GM18868 (cell line): ENCODE measurements at regions not wholly inside any gene's neighbourhood (a gene's known extent, or its start where the extent isn't known, plus 50 kb on each side); places are given as distances from the start of the nearest gene placed in this dataset.
"Not testable (repeated sequence)": the region's sequence is repeated elsewhere in the genome, so short reads cannot be mapped to it uniquely, and the experiment has no call there.

Experiments used
- ATAC-seq: cut with Tn5 transposase; IDR thresholded peaks from one replicate; pipeline ENCODE4 v1.9.1; 2021; ENCODE audit warnings: mild to moderate bottlenecking, moderate library complexity; ENCODE audit not compliant: unreplicated experiment

DNA sequence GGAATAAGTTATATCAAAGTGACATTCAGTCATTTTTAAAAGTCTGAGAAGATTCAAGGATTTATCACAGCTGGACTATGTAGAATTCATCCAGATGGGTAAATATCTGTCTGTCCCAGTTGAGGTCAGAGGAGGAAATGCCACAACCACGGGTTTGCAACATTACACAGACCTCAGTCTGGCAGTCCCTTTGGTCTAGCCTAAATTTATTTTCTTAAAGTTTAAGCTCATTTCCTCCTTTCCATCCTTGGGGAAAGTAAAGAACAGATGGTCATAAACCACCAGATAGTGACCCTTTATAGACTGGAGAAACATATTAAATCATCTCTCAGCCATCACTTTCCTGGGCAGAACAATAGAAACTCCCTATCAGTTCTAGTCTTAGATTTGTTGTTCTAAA is 238.4 kb upstream of the DDI1 start:
- no peak for ATAC-seq

DNA sequence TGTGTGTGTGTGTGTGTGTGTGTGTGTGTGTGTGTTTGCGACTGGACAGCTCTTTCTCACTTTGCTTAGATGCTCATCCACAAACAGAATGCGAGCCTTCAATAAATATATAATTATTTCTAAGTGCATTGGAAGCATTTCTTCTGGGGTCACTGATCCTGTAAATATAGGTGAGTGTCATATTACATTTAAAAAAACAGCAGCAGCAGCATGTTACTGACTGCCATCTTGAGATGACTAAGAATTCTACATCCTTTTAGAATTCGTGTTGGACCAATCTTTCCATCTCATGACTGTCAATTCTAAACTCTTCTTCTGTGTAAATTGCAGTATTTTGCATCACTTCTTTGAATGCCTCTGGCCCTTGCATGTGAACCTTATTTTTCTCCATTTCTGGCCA is 238.0 kb upstream of the DDI1 start:
- ATAC-seq, result no peak

- ATAC-seq, result no peak
These were observed 235.9 kb upstream of the DDI1 start for GRCh38 chr11:103800406-103801114.

- no peak for ATAC-seq
These were observed 233.4 kb upstream of the DDI1 start for GRCh38 chr11:103803062-103803461.

DNA sequence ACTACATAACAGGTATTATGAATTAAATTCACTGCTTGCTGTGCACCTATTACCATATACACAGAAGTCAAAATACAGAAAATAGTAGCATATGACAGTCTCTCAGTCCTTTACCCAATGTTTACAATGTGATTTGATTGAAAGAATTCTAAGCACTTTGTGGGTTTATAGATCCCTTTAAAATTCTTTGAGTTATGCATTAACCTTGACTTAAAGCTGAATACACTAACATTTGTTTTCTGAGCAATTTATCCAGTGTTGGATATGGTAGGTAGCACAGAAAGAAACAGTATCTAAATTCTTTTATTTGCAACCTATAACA is 230.8 kb upstream of the DDI1 start:
- ATAC-seq, result no peak

DNA sequence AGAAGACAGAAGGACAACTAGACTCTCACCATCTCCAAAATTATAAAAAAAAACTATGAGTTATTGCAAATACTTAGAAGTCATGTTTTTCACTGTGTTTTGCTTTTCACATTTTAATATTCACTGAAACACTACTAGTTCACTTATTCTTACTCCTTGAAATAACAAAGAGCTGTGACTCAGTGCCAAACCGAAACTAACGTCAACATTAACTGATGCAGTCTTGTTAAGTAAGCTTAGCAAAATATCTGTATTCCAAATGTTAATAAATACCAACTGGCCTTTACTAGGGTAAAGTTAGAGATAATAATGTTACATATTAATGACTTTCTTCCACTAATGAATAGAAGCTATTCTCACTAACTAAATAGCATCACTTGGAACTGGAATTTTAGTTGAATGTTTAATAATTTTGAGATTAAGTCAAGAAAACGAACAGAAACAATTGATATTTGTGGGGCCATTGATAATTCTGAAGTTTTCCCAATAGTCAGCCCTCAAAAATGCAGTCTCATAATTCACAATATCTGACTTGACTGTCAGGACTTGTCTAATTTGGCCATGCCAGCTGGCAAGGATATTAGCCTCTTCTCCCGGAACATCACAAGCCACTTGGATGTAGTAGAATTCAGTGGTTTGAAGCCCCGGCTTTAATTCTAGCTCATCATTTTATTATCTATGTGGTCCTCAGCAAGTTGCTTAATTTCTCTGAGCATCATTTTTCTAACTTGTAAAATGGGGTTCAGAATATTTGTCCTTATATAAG is 230.1 kb upstream of the DDI1 start:
- ATAC-seq, result no peak

DNA sequence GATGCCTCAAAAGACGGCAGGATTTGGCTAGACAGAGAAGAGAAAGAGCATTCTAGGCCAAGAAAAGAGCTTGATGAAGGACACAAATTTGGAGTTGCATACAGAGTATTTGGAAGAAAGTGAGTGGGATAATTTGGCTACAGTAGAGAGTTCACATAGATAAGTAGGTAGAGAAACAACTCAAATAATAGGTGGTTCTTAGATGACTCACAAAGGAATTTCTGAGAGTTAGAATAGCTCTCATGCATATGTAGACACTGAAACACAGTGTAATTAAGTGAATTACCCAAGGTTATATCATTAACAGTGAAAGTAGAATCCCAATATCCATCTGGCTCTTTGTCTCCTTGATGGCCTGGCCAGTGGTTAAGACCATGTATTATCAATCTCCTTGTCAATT is 228.6 kb upstream of the DDI1 start:
- no peak for ATAC-seq

- ATAC-seq, result no peak
These were observed 228.2 kb upstream of the DDI1 start for GRCh38 chr11:103808252-103808651.

DNA sequence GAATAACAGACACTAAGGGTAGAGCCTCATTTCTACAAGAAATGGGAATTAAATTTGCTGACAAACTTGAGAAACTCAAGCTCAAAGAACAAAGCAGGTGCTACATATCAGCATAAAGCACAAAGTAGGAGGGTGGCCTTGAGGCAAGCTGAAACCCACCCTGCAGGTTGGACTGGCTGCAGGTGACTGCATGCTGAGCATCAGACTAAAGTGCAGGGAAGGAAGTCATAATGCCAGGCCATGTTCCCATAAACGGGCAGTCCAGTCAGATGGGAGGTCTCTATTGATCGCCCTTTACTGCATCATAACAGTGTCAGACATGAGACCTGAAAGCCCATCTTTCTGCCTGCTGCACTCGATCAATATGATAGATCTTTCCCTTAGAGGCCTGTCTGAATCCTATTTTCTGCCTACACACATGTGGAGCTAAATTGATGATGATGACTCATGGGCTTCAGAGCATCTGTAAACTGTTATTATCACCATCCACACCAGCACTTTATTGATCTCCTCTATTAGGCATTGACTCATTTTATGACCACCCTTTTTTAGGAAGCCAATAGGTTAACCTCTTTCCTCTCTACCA is 224.5 kb upstream of the DDI1 start:
- ATAC-seq, result no peak

DNA sequence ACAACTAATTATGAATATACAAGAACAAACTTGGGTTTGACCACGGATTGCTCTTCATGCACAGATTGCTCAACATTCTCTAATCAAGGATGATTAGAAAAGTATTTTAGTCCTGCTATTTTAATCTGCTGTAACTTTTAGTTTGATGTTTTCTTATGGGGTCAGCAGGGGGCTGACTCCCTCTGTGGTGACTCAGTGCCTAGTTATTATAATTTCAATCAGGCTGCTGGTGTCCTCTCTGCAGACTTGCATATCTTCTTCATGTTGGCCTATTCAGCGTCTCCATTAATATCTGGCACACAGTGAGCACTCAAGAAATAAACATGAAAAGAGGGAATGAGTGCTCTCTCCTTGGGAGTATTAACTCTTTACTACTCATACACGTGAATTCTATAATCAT is 223.8 kb upstream of the DDI1 start:
- no peak for ATAC-seq

- ATAC-seq, result not testable (repeated sequence)
These were observed 216.1 kb upstream of the DDI1 start for GRCh38 chr11:103820345-103820744.

DNA sequence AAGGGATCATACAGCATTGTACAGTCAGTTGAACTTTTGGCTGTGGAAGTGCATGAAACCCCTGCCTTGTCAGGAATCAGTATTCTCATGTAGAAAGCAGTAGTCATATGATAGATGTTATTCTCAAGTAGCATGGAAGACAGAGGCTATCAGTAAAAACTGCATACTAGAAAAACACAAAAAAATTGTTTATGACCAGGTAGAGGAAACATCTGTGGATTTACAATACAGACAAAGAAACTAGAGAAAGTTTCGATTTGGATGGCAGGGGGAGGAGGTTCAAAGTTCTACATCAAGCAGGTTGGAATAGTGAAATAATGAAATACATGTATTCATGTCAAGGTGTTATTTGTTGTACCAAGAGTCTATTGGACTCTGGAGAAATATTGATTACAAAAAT is 212.3 kb upstream of the DDI1 start:
- no peak for ATAC-seq

- no peak for ATAC-seq
These were observed 211.0 kb upstream of the DDI1 start for GRCh38 chr11:103825469-103825868.

DNA sequence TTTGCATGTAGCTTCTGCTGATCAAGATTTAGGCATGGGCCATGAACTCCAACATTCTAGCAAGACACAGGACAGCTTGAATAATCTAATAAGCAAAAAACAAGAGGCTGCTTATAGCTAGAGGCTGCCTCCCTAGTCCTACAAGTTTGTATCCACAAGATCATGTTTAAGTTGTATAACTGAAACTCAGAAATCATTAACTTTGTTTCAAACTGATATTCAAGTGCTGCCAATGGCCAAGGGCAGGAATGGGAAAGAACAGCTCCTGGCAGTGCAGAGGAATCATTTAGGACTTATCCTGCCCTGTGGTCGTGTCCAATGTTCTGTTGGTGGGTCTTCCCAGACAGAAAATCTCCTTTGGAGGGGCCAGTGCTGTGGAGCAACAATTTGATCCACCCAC is 209.6 kb upstream of the DDI1 start:
- ATAC-seq, result no peak

GRCh38 chr11:103829596-103829995 is 206.8 kb upstream of the DDI1 start:
- ATAC-seq, result no peak

- ATAC-seq, result no peak
These were observed 206.2 kb upstream of the DDI1 start for GRCh38 chr11:103830205-103830604.

DNA sequence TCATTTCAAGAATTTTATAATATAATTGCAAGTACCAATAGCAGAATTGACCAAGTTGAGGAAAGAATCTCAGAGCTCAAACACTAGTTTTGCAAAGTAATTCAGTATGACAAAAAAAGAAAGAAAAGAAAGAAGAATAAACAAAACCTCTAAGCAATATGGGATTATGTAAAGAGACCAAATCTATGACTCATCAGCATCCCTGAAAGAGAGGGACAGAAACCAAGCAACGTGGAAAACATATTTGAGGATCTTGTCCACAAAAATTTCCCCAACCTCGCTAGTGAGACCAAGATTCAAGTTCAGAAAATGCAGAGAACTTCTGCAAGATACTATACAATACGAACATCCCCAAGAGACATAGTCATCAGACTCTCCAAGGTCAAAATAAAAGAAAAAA is 203.7 kb upstream of the DDI1 start:
- ATAC-seq, result no peak

DNA sequence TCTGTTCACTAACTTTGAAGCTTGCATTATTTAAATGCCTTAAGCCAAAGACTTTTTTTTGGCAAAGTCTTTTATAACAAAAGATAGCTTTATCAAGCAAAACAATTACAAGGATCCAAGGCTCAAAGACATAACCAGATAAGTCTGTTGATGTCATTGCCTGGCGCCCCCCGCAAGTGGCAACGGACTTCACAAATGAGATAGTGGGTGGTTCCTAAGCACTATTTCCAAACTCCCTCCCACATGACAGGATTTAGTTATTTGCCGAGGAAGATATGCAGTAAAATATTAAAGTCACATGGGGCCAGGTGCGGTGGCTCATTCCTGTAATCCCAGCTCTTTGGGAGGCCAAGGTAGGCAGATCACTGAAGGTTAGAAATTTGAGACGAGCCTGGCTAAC is 194.2 kb upstream of the DDI1 start:
- no peak for ATAC-seq

GRCh38 chr11:103842795-103843194 is 193.6 kb upstream of the DDI1 start:
- ATAC-seq, result no peak

- peak; percentile 91 for ATAC-seq
These were observed 191.9 kb upstream of the DDI1 start for GRCh38 chr11:103844327-103845215.

DNA sequence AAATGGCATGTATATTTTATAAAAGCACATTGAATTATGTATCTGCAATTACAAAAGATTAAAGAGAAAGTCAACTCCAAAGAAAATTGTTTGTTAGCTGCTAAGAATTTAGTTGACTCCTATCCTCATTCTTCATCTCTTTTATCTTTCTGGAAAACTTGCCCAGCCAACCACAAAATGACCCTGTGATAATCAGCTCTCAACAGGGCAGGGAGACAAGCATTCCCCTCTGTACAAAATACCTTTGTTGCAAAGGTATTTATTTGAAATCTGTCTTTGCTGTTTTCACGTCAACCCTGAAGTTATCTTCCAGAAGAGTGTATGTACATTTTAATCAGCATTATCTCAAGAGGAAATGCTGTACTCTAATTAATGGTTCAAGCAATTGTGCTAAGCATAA is 191.1 kb upstream of the DDI1 start:
- no peak for ATAC-seq
